ENCODE measurements at regions not wholly inside any gene's neighbourhood (a gene's known extent, or its start where the extent isn't known, plus 50 kb on each side); places are given as distances from the start of the nearest gene placed in this dataset.

DNA sequence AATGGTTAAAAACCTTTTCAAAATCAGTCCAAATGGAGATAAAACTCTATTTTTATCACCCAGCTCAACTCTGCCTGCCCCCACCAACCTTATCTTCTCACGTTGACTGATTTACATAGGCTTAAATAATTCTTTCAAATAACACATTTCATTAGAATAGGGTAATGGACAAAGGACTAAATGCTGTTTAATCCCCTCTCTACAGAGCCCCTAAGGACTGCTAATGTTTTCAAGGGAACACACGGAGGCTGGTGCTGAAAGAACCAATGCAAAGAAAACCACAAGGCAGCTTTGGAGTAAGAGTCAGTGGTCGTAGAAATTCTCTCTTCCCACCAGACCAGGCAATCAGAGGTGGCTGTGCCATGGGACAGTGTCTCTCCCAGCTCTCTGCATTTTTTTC, 445.7 kb upstream of the MAF start:
- TF ChIP-seq, protein P1, sequence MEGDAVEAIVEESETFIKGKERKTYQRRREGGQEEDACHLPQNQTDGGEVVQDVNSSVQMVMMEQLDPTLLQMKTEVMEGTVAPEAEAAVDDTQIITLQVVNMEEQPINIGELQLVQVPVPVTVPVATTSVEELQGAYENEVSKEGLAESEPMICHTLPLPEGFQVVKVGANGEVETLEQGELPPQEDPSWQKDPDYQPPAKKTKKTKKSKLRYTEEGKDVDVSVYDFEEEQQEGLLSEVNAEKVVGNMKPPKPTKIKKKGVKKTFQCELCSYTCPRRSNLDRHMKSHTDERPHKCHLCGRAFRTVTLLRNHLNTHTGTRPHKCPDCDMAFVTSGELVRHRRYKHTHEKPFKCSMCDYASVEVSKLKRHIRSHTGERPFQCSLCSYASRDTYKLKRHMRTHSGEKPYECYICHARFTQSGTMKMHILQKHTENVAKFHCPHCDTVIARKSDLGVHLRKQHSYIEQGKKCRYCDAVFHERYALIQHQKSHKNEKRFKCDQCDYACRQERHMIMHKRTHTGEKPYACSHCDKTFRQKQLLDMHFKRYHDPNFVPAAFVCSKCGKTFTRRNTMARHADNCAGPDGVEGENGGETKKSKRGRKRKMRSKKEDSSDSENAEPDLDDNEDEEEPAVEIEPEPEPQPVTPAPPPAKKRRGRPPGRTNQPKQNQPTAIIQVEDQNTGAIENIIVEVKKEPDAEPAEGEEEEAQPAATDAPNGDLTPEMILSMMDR (IDR thresholded peaks at IDR 0.05; ENCODE audit: unreplicated experiment) = no peak
- intact Hi-C loops (cut with micrococcal nuclease) = no loop called here
- CTCF ChIA-PET = interaction anchor here (0.7 kb wide), 1 partner anchor 20 kb away, joined by 3 read pairs; no protein-coding TSS in a partner anchor
- Mint-ChIP-seq H3K36me3 (ENCODE audit: insufficient read depth, unreplicated experiment) (no peaks in the 10 kb centered on the region), H3K4me1 (ENCODE audit: insufficient read depth, unreplicated experiment) (no peaks in the 10 kb centered on the region), H3K27me3 (ENCODE audit: insufficient read depth, unreplicated experiment) (peaks cover 16% of the 10 kb centered on the region), H3K4me3 (ENCODE audit: unreplicated experiment) (no peak overlapping the region), H3K9me3 (ENCODE audit: unreplicated experiment) (no peaks in the 10 kb centered on the region), H3K27ac (ENCODE audit: low read depth, unreplicated experiment) (no peak overlapping the region)
- no peak for DNase-seq (ENCODE audit: unreplicated experiment)
- POLR2A ChIA-PET = no interaction called here
- BruUV-seq (replicated peaks) = no TSS peak

DNA sequence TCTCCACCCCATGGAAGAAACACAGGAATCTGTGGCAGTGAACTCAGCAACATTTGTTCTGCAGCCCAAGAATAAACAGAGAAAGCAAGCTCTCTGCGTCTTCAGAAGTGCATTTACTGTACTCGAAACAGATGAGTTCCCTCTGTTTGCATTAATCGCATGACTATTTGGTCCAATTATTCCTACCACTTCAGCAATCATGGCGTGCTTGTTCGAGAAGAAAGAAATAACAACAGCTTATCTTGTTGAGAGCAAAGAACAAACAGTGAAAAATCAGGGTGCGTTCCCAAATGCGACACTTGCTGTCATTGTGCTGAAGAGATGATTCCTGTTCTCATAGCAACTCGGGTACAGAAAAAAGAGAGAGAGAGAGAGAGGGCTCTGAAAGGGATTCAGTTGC, 445.3 kb upstream of the MAF start:
- Mint-ChIP-seq H3K27ac (ENCODE audit: low read depth, unreplicated experiment) (no peak overlapping the region), H3K27me3 (ENCODE audit: insufficient read depth, unreplicated experiment) (peaks cover 16% of the 10 kb centered on the region), H3K36me3 (ENCODE audit: insufficient read depth, unreplicated experiment) (no peaks in the 10 kb centered on the region), H3K4me1 (ENCODE audit: insufficient read depth, unreplicated experiment) (no peaks in the 10 kb centered on the region), H3K4me3 (ENCODE audit: unreplicated experiment) (no peak overlapping the region), H3K9me3 (ENCODE audit: unreplicated experiment) (no peaks in the 10 kb centered on the region)
- no peak for DNase-seq (ENCODE audit: unreplicated experiment)
- CTCF ChIA-PET = interaction anchor here (0.7 kb wide), 1 partner anchor 19 kb away, joined by 3 read pairs; no protein-coding TSS in a partner anchor
- TF ChIP-seq, protein P1 (IDR thresholded peaks at IDR 0.05; ENCODE audit: unreplicated experiment) = no peak
- BruUV-seq (replicated peaks) = no TSS peak
- POLR2A ChIA-PET = no interaction called here
- intact Hi-C loops (cut with micrococcal nuclease) = no loop called here

DNA sequence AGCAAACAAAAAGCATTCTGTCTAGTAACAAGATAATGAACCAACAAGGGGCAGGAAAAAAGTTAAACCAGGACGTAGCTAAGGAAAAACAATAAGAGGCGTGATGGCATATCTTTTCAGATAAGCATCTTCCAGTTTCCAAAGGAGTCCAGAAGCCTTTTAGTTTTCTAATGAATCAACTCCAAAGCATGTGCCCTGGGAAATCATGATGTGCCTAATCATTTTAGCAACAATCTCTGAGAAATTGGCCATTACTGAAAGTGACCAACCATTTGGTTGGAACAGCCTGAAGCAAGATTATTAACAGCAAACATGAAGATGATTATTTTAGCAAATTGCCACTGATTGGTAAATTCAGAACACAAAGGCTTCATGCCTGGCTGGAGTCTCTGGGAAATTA, 440.9 kb upstream of the MAF start:
- ChIA-PET POLR2A (no interaction called here), CTCF (interaction anchor here (1.2 kb wide), 1 partner anchor 31 kb away, joined by 4 read pairs; no protein-coding TSS in a partner anchor)
- TF ChIP-seq, protein P1 (IDR thresholded peaks at IDR 0.05; ENCODE audit: unreplicated experiment) = no peak
- intact Hi-C loops (cut with micrococcal nuclease) = no loop called here
- H3K27me3 Mint-ChIP-seq (ENCODE audit: insufficient read depth, unreplicated experiment) = peaks cover 16% of the 10 kb centered on the region
- H3K4me3 Mint-ChIP-seq (ENCODE audit: unreplicated experiment) = no peak overlapping the region
- BruUV-seq (replicated peaks) = no TSS peak
- H3K27ac Mint-ChIP-seq (ENCODE audit: low read depth, unreplicated experiment) = no peak overlapping the region
- no peaks in the 10 kb centered on the region for H3K9me3 Mint-ChIP-seq (ENCODE audit: unreplicated experiment)
- H3K4me1 Mint-ChIP-seq (ENCODE audit: insufficient read depth, unreplicated experiment) = peaks cover 7% of the 10 kb centered on the region
- no peak for DNase-seq (ENCODE audit: unreplicated experiment)
- no peaks in the 10 kb centered on the region for H3K36me3 Mint-ChIP-seq (ENCODE audit: insufficient read depth, unreplicated experiment)

DNA sequence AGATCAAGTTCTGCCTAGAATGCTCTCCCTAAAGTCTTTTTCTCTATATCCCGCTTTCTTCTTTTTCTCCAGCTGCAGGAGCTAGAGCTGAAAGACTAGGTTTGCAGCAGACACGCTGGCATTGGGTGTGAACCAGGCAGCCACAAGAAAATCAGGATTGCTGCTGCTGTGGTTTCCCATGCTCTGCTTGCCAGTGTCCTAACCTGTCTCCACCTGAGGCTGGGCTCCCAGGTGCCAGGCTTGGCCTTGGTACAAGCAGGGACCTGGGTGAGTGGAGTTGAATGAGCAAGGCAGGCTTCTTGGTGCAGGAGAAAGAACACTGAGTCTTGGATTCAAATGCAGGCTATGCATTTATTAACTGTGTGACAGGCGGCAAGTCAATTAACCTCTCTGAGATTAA, 440.3 kb upstream of the MAF start:
- H3K4me1 Mint-ChIP-seq (ENCODE audit: insufficient read depth, unreplicated experiment) = peaks cover 7% of the 10 kb centered on the region
- peaks cover 16% of the 10 kb centered on the region for H3K27me3 Mint-ChIP-seq (ENCODE audit: insufficient read depth, unreplicated experiment)
- no peak overlapping the region for H3K27ac Mint-ChIP-seq (ENCODE audit: low read depth, unreplicated experiment)
- no TSS peak for BruUV-seq (replicated peaks)
- no peak for DNase-seq (ENCODE audit: unreplicated experiment)
- CTCF ChIA-PET = interaction anchor here (0.8 kb wide), 1 partner anchor 430 kb away, joined by 3 read pairs; no protein-coding TSS in a partner anchor
- TF ChIP-seq, protein P1 (IDR thresholded peaks at IDR 0.05; ENCODE audit: unreplicated experiment) = no peak
- POLR2A ChIA-PET = no interaction called here
- no peaks in the 10 kb centered on the region for H3K36me3 Mint-ChIP-seq (ENCODE audit: insufficient read depth, unreplicated experiment)
- intact Hi-C loops (cut with micrococcal nuclease) = no loop called here
- no peaks in the 10 kb centered on the region for H3K9me3 Mint-ChIP-seq (ENCODE audit: unreplicated experiment)
- H3K4me3 Mint-ChIP-seq (ENCODE audit: unreplicated experiment) = no peak overlapping the region

Data from MCF 10A (cell line).